Naive thymus-derived CD4-positive, alpha-beta T cell (primary cell): ENCODE measurements at regions not wholly inside any gene's neighbourhood (a gene's known extent, or its start where the extent isn't known, plus 50 kb on each side); places are given as distances from the start of the nearest gene placed in this dataset.

ENCODE experiments used
- ATAC-seq: fragments of 150-1000 bp; cut with Tn5 transposase; 2 replicates; pipeline ENCODE4 v1.10.0; 2021; ENCODE audit warnings: mild to moderate bottlenecking, moderate library complexity
- CTCF ChIA-PET: fragments of 350-600 bp; sonication (Branson Sonifier 250); formaldehyde crosslinking; loops from one replicate; lab custom pipeline; 2021; ENCODE audit warnings: antibody characterized with exemption; lab: Charles Lee
- POLR2A ChIA-PET: fragments of 350-600 bp; sonication (Branson Sonifier 250); formaldehyde crosslinking; loops from one replicate; lab custom pipeline; 2021; ENCODE audit warnings: antibody characterized with exemption, inconsistent platforms; lab: Charles Lee
- DNase-seq, 9 donors: peaks; one replicate each; pipeline versions ENCODE4 v3.0.0 to v3.0.0-alpha.2; 2020 to 2022; ENCODE audit warnings: mixed read lengths in 1 of 9
- H3K27ac ChIP-seq: one replicate; pipeline ENCODE4 v1.7.0; 2013; ENCODE audit warnings: mild to moderate bottlenecking, low read depth, low read length, moderate library complexity
- H3K27me3 ChIP-seq, 2 donors: one replicate each; pipeline ENCODE4 v1.7.0; 2013; ENCODE audit warnings: low read length in 2 of 2, mild to moderate bottlenecking in 2 of 2, moderate library complexity in 2 of 2; ENCODE audit not compliant: control insufficient read depth in 2 of 2, insufficient read depth in 2 of 2
- H3K36me3 ChIP-seq, 3 experiments: 1 replicate in 2 of 3; 2 replicates in 1 of 3; pipeline ENCODE4 v1.7.0; 2013; ENCODE audit warnings: low read length in 3 of 3, mild to moderate bottlenecking in 3 of 3, moderate library complexity in 1 of 3; ENCODE audit not compliant: insufficient read depth in 3 of 3, control insufficient read depth in 2 of 3
- H3K4me1 ChIP-seq, 2 donors: one replicate each; pipeline ENCODE4 v1.7.0; 2013; ENCODE audit warnings: low read length in 2 of 2, mild to moderate bottlenecking in 2 of 2, moderate library complexity in 1 of 2; ENCODE audit not compliant: control insufficient read depth in 2 of 2, insufficient read depth in 2 of 2
- H3K4me3 ChIP-seq: 2 replicates; pipeline ENCODE4 v1.7.0; 2013; ENCODE audit warnings: mild to moderate bottlenecking, low read length
- H3K9me3 ChIP-seq, 3 experiments: 1 replicate in 2 of 3; 2 replicates in 1 of 3; pipeline ENCODE4 v1.7.0; 2013; ENCODE audit warnings: low read length in 3 of 3; ENCODE audit not compliant: control insufficient read depth in 2 of 3
- H3K27ac Mint-ChIP-seq, 9 donors: one replicate each; pipeline ENCODE4 v1.8.0; 2020 to 2022; ENCODE audit warnings: mixed read lengths in 9 of 9, mild to moderate bottlenecking in 8 of 9, moderate library complexity in 5 of 9, inconsistent platforms in 2 of 9
- H3K27me3 Mint-ChIP-seq, 5 donors: one replicate each; pipeline ENCODE4 v1.8.0; 2021 to 2022; ENCODE audit warnings: mixed read lengths in 5 of 5, mild to moderate bottlenecking in 1 of 5
- H3K36me3 Mint-ChIP-seq, 5 donors: one replicate each; pipeline ENCODE4 v1.8.0; 2020 to 2022; ENCODE audit warnings: mixed read lengths in 5 of 5, mild to moderate bottlenecking in 3 of 5, inconsistent platforms in 1 of 5
- H3K4me1 Mint-ChIP-seq, 7 donors: one replicate each; pipeline ENCODE4 v1.8.0; 2020 to 2022; ENCODE audit warnings: mixed read lengths in 7 of 7, mild to moderate bottlenecking in 3 of 7, inconsistent platforms in 1 of 7
- H3K4me3 Mint-ChIP-seq, 10 donors: one replicate each; pipeline ENCODE4 v1.8.0; 2020 to 2022; ENCODE audit warnings: mild to moderate bottlenecking in 10 of 10, mixed read lengths in 10 of 10, moderate library complexity in 6 of 10, inconsistent platforms in 2 of 10
- H3K9me3 Mint-ChIP-seq, 11 donors: one replicate each; pipeline ENCODE4 v1.8.0; 2020 to 2022; ENCODE audit warnings: mixed read lengths in 11 of 11, mild to moderate bottlenecking in 4 of 11, inconsistent platforms in 1 of 11, moderate library complexity in 1 of 11
- intact Hi-C, 2 donors: fragments of 100-400 bp; cut with micrococcal nuclease; formaldehyde crosslinking; loops; one replicate each; pipeline ENCODE4 v1.15.1; 2023

- Mint-ChIP-seq H3K4me3 (no peak overlapping the region), H3K27me3 (no peaks in the 10 kb centered on the region), H3K9me3 (peaks cover 0 to 20% (median 0%) of the 10 kb centered on the region in 11 donors), H3K36me3 (no peaks in the 10 kb centered on the region), H3K4me1 (no peaks in the 10 kb centered on the region), H3K27ac (no peak overlapping the region)
- H3K4me3 ChIP-seq: no peak overlapping the region
- CTCF ChIA-PET: no interaction called here
- H3K27ac ChIP-seq: no peak overlapping the region
- POLR2A ChIA-PET: no interaction called here
- intact Hi-C loops: no loop called here
- H3K9me3 ChIP-seq: no peaks in the 10 kb centered on the region
- no peaks in the 10 kb centered on the region for H3K36me3 ChIP-seq
- H3K4me1 ChIP-seq: no peaks in the 10 kb centered on the region
- no peak for DNase-seq
- no peak for ATAC-seq
- H3K27me3 ChIP-seq: no peaks in the 10 kb centered on the region
These were observed 1849.2 kb downstream of the STIM2 start for GRCh38 chr4:28709891-28710290.

DNA sequence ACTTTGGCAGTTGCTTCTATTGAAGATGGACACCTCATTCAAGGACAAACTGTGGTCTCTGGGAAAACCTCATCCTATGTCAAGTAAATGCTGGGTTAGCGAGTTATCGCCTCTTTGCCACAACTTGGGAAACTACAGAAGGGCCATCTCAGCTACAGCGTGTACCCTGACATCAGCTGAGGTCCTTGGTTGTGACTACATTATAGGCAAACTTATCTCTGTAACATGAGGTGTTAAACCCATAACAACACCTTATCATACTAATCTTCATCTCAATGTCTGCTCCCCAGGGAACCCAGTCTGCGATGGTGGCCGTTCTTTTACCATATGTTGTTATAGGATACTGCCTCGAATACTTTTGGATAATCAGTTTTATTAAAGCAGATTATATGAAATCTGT is 1862.7 kb downstream of the STIM2 start:
- Histone ChIP-seq H3K36me3 (no peaks in the 10 kb centered on the region), H3K4me3 (no peak overlapping the region), H3K4me1 (no peaks in the 10 kb centered on the region), H3K27ac (no peak overlapping the region), H3K27me3 (no peaks in the 10 kb centered on the region), H3K9me3 (no peaks in the 10 kb centered on the region)
- DNase-seq: no peak
- intact Hi-C loops: no loop called here
- Mint-ChIP-seq H3K36me3 (no peaks in the 10 kb centered on the region), H3K27ac (no peak overlapping the region), H3K9me3 (peaks cover 2 to 13% (median 4%) of the 10 kb centered on the region in 11 donors), H3K4me3 (no peak overlapping the region), H3K4me1 (no peaks in the 10 kb centered on the region), H3K27me3 (no peaks in the 10 kb centered on the region)
- ChIA-PET POLR2A (no interaction called here), CTCF (no interaction called here)
- no peak for ATAC-seq

- ChIA-PET POLR2A (no interaction called here), CTCF (no interaction called here)
- Mint-ChIP-seq H3K4me3 (no peak overlapping the region), H3K36me3 (no peaks in the 10 kb centered on the region), H3K27ac (no peak overlapping the region), H3K9me3 (peaks cover 2 to 16% (median 4%) of the 10 kb centered on the region in 11 donors), H3K4me1 (no peaks in the 10 kb centered on the region), H3K27me3 (no peaks in the 10 kb centered on the region)
- Histone ChIP-seq H3K4me3 (no peak overlapping the region), H3K36me3 (no peaks in the 10 kb centered on the region), H3K27me3 (no peaks in the 10 kb centered on the region), H3K27ac (no peak overlapping the region), H3K4me1 (no peaks in the 10 kb centered on the region), H3K9me3 (no peaks in the 10 kb centered on the region)
- DNase-seq (no peak), ATAC-seq (no peak)
- intact Hi-C loops: no loop called here
These were observed 1863.6 kb downstream of the STIM2 start for GRCh38 chr4:28724239-28724638.

DNA sequence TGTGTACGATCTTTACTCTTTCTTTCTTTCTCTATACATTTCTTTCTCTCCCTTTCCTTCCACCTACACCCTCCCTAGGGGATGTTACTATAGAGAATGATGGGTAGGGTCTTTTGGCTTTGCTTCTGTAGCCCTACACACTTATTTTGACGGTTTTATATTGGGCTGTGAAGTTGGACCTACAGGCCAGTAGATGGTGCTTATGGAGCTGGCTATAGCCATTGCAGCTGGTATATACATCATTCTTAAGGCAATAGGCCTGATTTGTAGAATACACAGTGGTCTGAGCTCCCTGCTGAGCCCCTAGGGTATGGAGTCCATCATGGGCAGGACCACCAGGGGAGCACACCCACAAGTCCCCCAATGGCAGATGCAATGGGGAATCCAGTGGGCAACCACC is 1869.7 kb downstream of the STIM2 start:
- Histone ChIP-seq H3K27me3 (no peaks in the 10 kb centered on the region), H3K36me3 (no peaks in the 10 kb centered on the region), H3K9me3 (peaks cover 0 to 6% (median 0%) of the 10 kb centered on the region in 3 experiments), H3K27ac (no peak overlapping the region), H3K4me3 (no peak overlapping the region), H3K4me1 (no peaks in the 10 kb centered on the region)
- POLR2A ChIA-PET: no interaction called here
- Mint-ChIP-seq H3K36me3 (no peaks in the 10 kb centered on the region), H3K9me3 (peaks cover 4 to 16% (median 9%) of the 10 kb centered on the region in 11 donors), H3K27ac (no peak overlapping the region), H3K4me1 (no peaks in the 10 kb centered on the region), H3K27me3 (no peaks in the 10 kb centered on the region), H3K4me3 (no peak overlapping the region)
- intact Hi-C loops: no loop called here
- no peak for DNase-seq
- CTCF ChIA-PET: no interaction called here
- no peak for ATAC-seq

GRCh38 chr4:28744066-28744465 is 1883.4 kb downstream of the STIM2 start:
- H3K4me1 ChIP-seq: no peaks in the 10 kb centered on the region
- no peak for DNase-seq

DNA sequence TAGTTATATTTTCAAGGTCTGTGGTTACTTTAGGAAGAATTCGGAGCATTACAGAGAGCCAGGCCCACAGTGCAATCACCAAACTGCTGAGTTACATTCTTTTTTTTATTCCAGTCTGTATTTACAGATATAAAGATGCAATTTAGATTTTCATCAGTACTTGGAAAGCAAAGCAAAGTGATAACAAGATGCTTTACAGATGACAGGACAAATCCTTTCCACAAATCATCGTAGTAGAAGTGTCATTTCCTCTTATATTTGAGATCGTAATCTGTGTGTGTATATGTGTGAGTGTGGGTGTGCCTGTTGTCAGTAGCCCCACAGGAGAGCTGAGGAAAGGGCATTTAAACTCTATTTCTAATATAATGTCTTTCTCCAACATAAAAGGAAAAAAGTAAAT is 1893.7 kb downstream of the STIM2 start:
- no peaks in the 10 kb centered on the region for H3K9me3 ChIP-seq
- POLR2A ChIA-PET: no interaction called here
- no peak for ATAC-seq
- no peak for DNase-seq
- H3K27me3 ChIP-seq: no peaks in the 10 kb centered on the region
- CTCF ChIA-PET: no interaction called here
- H3K4me3 Mint-ChIP-seq: no peak overlapping the region
- H3K36me3 ChIP-seq: no peaks in the 10 kb centered on the region
- no peaks in the 10 kb centered on the region for H3K36me3 Mint-ChIP-seq
- H3K9me3 Mint-ChIP-seq: peaks cover 0 to 11% (median 0%) of the 10 kb centered on the region in 11 donors
- H3K4me3 ChIP-seq: no peak overlapping the region
- intact Hi-C loops: no loop called here
- no peaks in the 10 kb centered on the region for H3K27me3 Mint-ChIP-seq
- H3K4me1 Mint-ChIP-seq: no peaks in the 10 kb centered on the region
- no peaks in the 10 kb centered on the region for H3K4me1 ChIP-seq
- H3K27ac ChIP-seq: no peak overlapping the region
- no peak overlapping the region for H3K27ac Mint-ChIP-seq

More at GRCh38 chr4:28744066-28744465, 1883.4 kb downstream of the STIM2 start:
- H3K36me3 Mint-ChIP-seq: no peaks in the 10 kb centered on the region
- peaks cover 0 to 8% (median 1%) of the 10 kb centered on the region in 11 donors for H3K9me3 Mint-ChIP-seq
- intact Hi-C loops: no loop called here
- no peak for ATAC-seq
- no peak overlapping the region for H3K4me3 ChIP-seq
- no peak overlapping the region for H3K27ac Mint-ChIP-seq
- H3K9me3 ChIP-seq: no peaks in the 10 kb centered on the region
- H3K4me1 Mint-ChIP-seq: no peaks in the 10 kb centered on the region
- no peaks in the 10 kb centered on the region for H3K27me3 Mint-ChIP-seq
- ChIA-PET POLR2A (no interaction called here), CTCF (no interaction called here)
- H3K27me3 ChIP-seq: no peaks in the 10 kb centered on the region
- H3K27ac ChIP-seq: no peak overlapping the region
- H3K36me3 ChIP-seq: no peaks in the 10 kb centered on the region
- no peak overlapping the region for H3K4me3 Mint-ChIP-seq

- ChIA-PET POLR2A (no interaction called here), CTCF (no interaction called here)
- ATAC-seq: no peak
- H3K36me3 ChIP-seq: no peaks in the 10 kb centered on the region
- Mint-ChIP-seq H3K36me3 (no peaks in the 10 kb centered on the region), H3K27ac (no peak overlapping the region), H3K9me3 (peaks cover 0 to 11% (median 2%) of the 10 kb centered on the region in 11 donors), H3K27me3 (no peaks in the 10 kb centered on the region), H3K4me1 (no peaks in the 10 kb centered on the region), H3K4me3 (no peak overlapping the region)
- H3K27me3 ChIP-seq: no peaks in the 10 kb centered on the region
- DNase-seq: no peak
- intact Hi-C loops: no loop called here
- no peak overlapping the region for H3K27ac ChIP-seq
- H3K4me1 ChIP-seq: no peaks in the 10 kb centered on the region
- no peak overlapping the region for H3K4me3 ChIP-seq
- H3K9me3 ChIP-seq: no peaks in the 10 kb centered on the region
These were observed 1894.4 kb downstream of the STIM2 start for GRCh38 chr4:28755081-28755480.
